ENCODE measurements at regions not wholly inside any gene's neighbourhood (a gene's known extent, or its start where the extent isn't known, plus 50 kb on each side); places are given as distances from the start of the nearest gene placed in this dataset.

- no peak for TF ChIP-seq CTCF (IDR thresholded peaks at IDR 0.05; ENCODE audit: extremely low read depth in 1 of 2, insufficient read depth in 1 of 2, low read depth in 1 of 2, low read length in 2 of 2)
- TF ChIP-seq POLR2A (IDR thresholded peaks at IDR 0.05; ENCODE audit: low read depth, low read length): no peak
- no peak for TF ChIP-seq MAX (IDR thresholded peaks at IDR 0.05; ENCODE audit: insufficient read depth, insufficient read length)
- TF ChIP-seq EZH2 (IDR thresholded peaks at IDR 0.05; ENCODE audit: borderline replicate concordance, low read depth, low read length, severe bottlenecking): no peak
- TF ChIP-seq GATA2 (IDR thresholded peaks at IDR 0.05; ENCODE audit: insufficient read depth, insufficient read length, low read depth, low read length): no peak
- TF ChIP-seq JUN (IDR thresholded peaks at IDR 0.05; ENCODE audit: borderline replicate concordance, insufficient read depth, insufficient read length, low read depth): no peak
- TF ChIP-seq MYC (IDR thresholded peaks at IDR 0.05; ENCODE audit: low read depth, low read length): no peak
These were observed 74.4 kb upstream of the SMIM36 start for GRCh38 chr17:55585629-55586028.
